Fibroblast of lung (primary cell): ENCODE measurements at regions not wholly inside any gene's neighbourhood (a gene's known extent, or its start where the extent isn't known, plus 50 kb on each side); places are given as distances from the start of the nearest gene placed in this dataset.

Source experiments
- CTCF ChIP-seq, 2 donors: IDR thresholded peaks in 1 of 2; conservative IDR thresholded peaks in 1 of 2; 1 replicate in 1 of 2; 2 replicates in 1 of 2; pipeline ENCODE4 v1.5.1; 2011 to 2012; ENCODE audit warnings: low read length in 2 of 2, control low read depth in 1 of 2, inconsistent platforms in 1 of 2, low read depth in 1 of 2, mild to moderate bottlenecking in 1 of 2
- EZH2 ChIP-seq: IDR thresholded peaks from 2 replicates; pipeline ENCODE4 v1.5.1; 2012; ENCODE audit warnings: low read length, control low read depth, mild to moderate bottlenecking; ENCODE audit errors: missing control alignments

- TF ChIP-seq CTCF (conservative IDR thresholded peaks at IDR 0.05 in 1 of 2, IDR thresholded peaks at IDR 0.05 in 1 of 2; ENCODE audit: low read depth in 1 of 2, low read length in 2 of 2) = no peak
- TF ChIP-seq EZH2 = no peak
These were observed 204.4 kb downstream of the TUSC7 start for GRCh38 chr3:116914004-116914403.
